HuH-7 (cell line): ENCODE measurements at regions not wholly inside any gene's neighbourhood (a gene's known extent, or its start where the extent isn't known, plus 50 kb on each side); places are given as distances from the start of the nearest gene placed in this dataset.
A peak's percentile ranks its signal among the peaks of the same experiment; 100 is the strongest.
"Not testable (repeated sequence)": the region's sequence is repeated elsewhere in the genome, so short reads cannot be mapped to it uniquely, and the experiment has no call there.

Experiments
- DNase-seq: peaks from one replicate; pipeline ENCODE4 v3.0.0; 2011; ENCODE audit warnings: low spot score

- no peak for DNase-seq
Observed at GRCh38 chr6:12479451-12479850, 189.3 kb downstream of the EDN1 start.

- no peak for DNase-seq
Observed at GRCh38 chr6:12479881-12480280, 189.7 kb downstream of the EDN1 start.

- DNase-seq = no peak
Observed at GRCh38 chr6:12480379-12480778, 190.2 kb downstream of the EDN1 start.

- no peak for DNase-seq
Observed at GRCh38 chr6:12481292-12481691, 191.1 kb downstream of the EDN1 start.

- DNase-seq = no peak
Observed at GRCh38 chr6:12481850-12482249, 191.7 kb downstream of the EDN1 start.

GRCh38 chr6:12482386-12483375 lies 192.5 kb downstream of the EDN1 start:
- DNase-seq = no peak

GRCh38 chr6:12483712-12484111 lies 193.6 kb downstream of the EDN1 start:
- no peak for DNase-seq

GRCh38 chr6:12484519-12484918 lies 194.4 kb downstream of the EDN1 start:
- no peak for DNase-seq

- no peak for DNase-seq
Observed at GRCh38 chr6:12485226-12485764, 195.1 kb downstream of the EDN1 start.

GRCh38 chr6:12485837-12486236 lies 195.7 kb downstream of the EDN1 start:
- no peak for DNase-seq

- no peak for DNase-seq
Observed at GRCh38 chr6:12490351-12490903, 200.3 kb downstream of the EDN1 start.

GRCh38 chr6:12490904-12491571 lies 200.9 kb downstream of the EDN1 start:
- DNase-seq = no peak

- DNase-seq = not testable (repeated sequence)
Observed at GRCh38 chr6:12492929-12493328, 202.8 kb downstream of the EDN1 start.

- no peak for DNase-seq
Observed at GRCh38 chr6:12493446-12493845, 203.3 kb downstream of the EDN1 start.

GRCh38 chr6:12494161-12494560 lies 204.0 kb downstream of the EDN1 start:
- DNase-seq = no peak

- DNase-seq = no peak
Observed at GRCh38 chr6:12501990-12502389, 211.8 kb downstream of the EDN1 start.

- peak; percentile 44 for DNase-seq
Observed at GRCh38 chr6:12504325-12504966, 212.1 kb upstream of the PHACTR1 start.

- DNase-seq = no peak
Observed at GRCh38 chr6:12505486-12505885, 211.1 kb upstream of the PHACTR1 start.

GRCh38 chr6:12506159-12506558 lies 210.4 kb upstream of the PHACTR1 start:
- DNase-seq = no peak

GRCh38 chr6:12507636-12508035 lies 208.9 kb upstream of the PHACTR1 start:
- no peak for DNase-seq

- DNase-seq = no peak
Observed at GRCh38 chr6:12508553-12508952, 208.0 kb upstream of the PHACTR1 start.

GRCh38 chr6:12509060-12509459 lies 207.5 kb upstream of the PHACTR1 start:
- DNase-seq = no peak
